AG04450 (cell line): ENCODE measurements at regions not wholly inside any gene's neighbourhood (a gene's known extent, or its start where the extent isn't known, plus 50 kb on each side); places are given as distances from the start of the nearest gene placed in this dataset.

Experiments
- CTCF ChIA-PET: fragments of 300-600, 350-600 bp; formaldehyde crosslinking; extraction: SDS; loops from one replicate; lab custom pipeline; 2022; ENCODE audit warnings: antibody characterized with exemption, inconsistent platforms; lab: Charles Lee
- POLR2A ChIA-PET: fragments of 350-600 bp; formaldehyde crosslinking; extraction: SDS; loops from one replicate; lab custom pipeline; 2021; ENCODE audit warnings: antibody characterized with exemption, inconsistent platforms; lab: Yijun Ruan, JAX
- DNase-seq: peaks from one replicate; pipeline ENCODE4 v3.0.0-alpha.2; 2011; ENCODE audit warnings: low read depth, low spot score
- H3K27ac ChIP-seq: one replicate; pipeline ENCODE4 v1.5.1; 2012; ENCODE audit warnings: low read depth, low read length, control low read depth
- H3K27me3 ChIP-seq: one replicate; pipeline ENCODE4 v1.6.0; 2012; ENCODE audit warnings: low read length; ENCODE audit not compliant: control insufficient read depth, insufficient read depth
- H3K4me3 ChIP-seq: 2 replicates; pipeline ENCODE4 v1.5.1; 2011; ENCODE audit warnings: mild to moderate bottlenecking, low read depth, low read length, control low read depth
- H3K9me3 ChIP-seq: 2 replicates; pipeline ENCODE4 v1.5.1; 2012; ENCODE audit warnings: low read length; ENCODE audit not compliant: control insufficient read depth, insufficient read depth
- CTCF ChIP-seq: IDR thresholded peaks from 2 replicates; pipeline ENCODE4 v1.5.1; 2011; ENCODE audit warnings: low read depth, low read length, control low read depth, inconsistent platforms

DNA sequence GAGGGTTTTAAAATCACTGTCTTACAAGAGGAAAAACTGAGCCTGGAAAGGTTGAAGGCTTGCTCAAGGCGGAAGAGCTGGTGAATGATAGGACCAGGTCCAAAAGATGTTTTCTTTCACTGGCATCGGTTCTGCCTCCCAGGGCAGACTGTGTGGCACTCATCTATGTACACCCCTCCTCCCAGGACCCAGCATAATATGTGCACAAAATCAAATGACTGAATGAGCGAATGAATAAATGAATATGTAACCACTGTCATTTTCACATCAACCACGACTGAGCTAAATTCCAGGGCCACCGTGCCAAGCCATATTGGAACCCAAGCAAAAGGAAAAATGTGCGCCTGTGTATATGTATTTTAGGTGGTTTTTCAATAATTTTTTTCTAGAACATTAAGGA lies 99.3 kb upstream of the ZBTB40 start:
- Histone ChIP-seq H3K27ac (no peak overlapping the region), H3K9me3 (no peaks in the 10 kb centered on the region), H3K27me3 (peaks cover 53% of the 10 kb centered on the region), H3K4me3 (no peak overlapping the region)
- DNase-seq = no peak
- POLR2A ChIA-PET = no interaction called here
- no peak for TF ChIP-seq CTCF
- CTCF ChIA-PET = no interaction called here

DNA sequence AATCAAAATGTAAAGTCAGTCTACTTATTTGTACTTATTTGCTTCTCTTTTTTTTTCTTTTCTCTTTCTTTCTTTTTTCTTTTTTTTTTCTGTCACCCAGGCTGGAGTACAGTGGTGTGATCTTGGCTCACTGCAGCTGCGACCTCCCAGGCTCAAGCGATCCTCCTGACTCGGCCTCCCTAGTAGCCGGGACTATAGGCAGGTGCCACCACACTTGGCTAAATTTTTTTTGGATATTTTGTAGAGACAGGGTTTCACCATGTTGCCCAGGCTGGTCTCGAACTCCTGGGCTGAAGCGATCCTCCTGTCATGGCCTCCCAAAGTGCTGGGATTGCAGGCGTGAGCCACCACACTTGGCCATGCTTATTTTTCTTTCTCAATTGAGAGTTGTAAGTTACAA lies 98.8 kb upstream of the ZBTB40 start:
- Histone ChIP-seq H3K4me3 (no peak overlapping the region), H3K27me3 (peaks cover 55% of the 10 kb centered on the region), H3K27ac (no peak overlapping the region), H3K9me3 (no peaks in the 10 kb centered on the region)
- no peak for TF ChIP-seq CTCF
- DNase-seq = no peak
- POLR2A ChIA-PET = no interaction called here
- CTCF ChIA-PET = no interaction called here

DNA sequence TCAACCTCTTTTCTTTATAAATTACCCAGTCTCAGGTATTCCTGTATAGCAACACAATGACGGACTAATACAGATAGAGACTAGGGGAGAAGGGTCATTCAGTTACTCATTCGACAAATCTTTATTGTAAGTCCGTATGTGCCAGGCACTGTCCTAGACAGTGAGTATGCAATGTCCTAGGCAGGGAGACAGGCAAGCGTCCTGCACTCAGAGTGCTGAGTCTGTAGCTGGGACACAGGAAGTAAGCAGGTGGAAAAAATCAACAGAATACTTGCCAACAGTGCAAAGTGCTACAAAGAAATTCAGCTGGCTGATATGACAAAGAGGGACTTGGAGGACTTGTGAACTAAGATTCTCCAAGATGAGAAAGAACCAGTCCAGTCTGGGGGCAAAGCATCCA lies 92.2 kb upstream of the ZBTB40 start:
- CTCF ChIA-PET = no interaction called here

DNA sequence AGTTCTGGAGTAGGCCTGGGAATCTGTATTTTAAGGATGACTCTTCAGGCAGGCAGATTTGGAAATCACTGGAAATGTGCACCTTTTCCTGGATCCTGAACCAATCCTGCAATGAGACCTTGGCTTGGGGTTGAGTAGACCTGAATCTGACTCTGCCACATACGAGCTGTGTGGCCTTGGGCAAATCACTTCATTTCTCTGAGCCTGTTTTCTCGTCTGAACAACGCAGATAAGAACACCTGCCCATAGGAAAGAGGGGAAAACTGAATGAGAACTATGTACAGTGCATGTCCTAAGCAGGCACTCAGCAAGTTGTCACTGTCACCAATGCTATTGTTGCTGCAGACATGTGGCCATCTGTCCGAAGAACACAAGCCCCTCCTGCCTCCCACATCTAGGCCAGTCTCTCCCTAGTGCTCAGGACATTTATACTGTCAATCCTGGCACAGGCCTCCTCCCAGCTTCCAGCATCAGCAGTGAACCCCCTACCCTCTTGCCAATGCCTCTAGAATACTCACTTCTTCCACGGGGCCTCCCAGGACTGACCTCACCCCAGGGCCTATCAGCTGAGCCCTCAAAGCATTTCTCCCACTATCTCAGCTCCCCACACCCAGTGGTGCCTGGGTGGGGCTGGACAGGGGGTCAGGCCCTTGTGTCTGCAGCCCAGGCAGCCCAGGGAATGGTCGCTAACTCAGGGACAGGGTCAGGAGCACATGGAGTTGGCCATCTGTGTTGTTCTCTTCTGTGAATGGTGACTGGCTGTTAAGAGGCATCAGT lies 88.8 kb upstream of the ZBTB40 start:
- no peak overlapping the region for H3K27ac ChIP-seq
- TF ChIP-seq CTCF = no peak
- H3K9me3 ChIP-seq = no peaks in the 10 kb centered on the region
- no peak overlapping the region for H3K4me3 ChIP-seq
- ChIA-PET POLR2A (interaction anchor here (0.6 kb wide), 1 partner anchor 307 kb away, joined by 6 read pairs; no protein-coding TSS in a partner anchor), CTCF (no interaction called here)
- peaks cover 26% of the 10 kb centered on the region for H3K27me3 ChIP-seq
- DNase-seq = no peak

More for the DNA sequence above, 92.2 kb upstream of the ZBTB40 start:
- Histone ChIP-seq H3K4me3 (no peak overlapping the region), H3K9me3 (no peaks in the 10 kb centered on the region), H3K27me3 (peaks cover 25% of the 10 kb centered on the region), H3K27ac (no peak overlapping the region)
- TF ChIP-seq CTCF = no peak
- DNase-seq = no peak
- POLR2A ChIA-PET = no interaction called here

- Histone ChIP-seq H3K27ac (no peak overlapping the region), H3K9me3 (no peaks in the 10 kb centered on the region), H3K27me3 (peaks cover 23% of the 10 kb centered on the region), H3K4me3 (no peak overlapping the region)
- no peak for TF ChIP-seq CTCF
- no peak for DNase-seq
- ChIA-PET CTCF (no interaction called here), POLR2A (no interaction called here)
Measured at GRCh38 chr1:22363403-22364325, 88.0 kb upstream of the ZBTB40 start.
